Lower lobe of right lung (tissue), 2 donors: ENCODE measurements at regions not wholly inside any gene's neighbourhood (a gene's known extent, or its start where the extent isn't known, plus 50 kb on each side); places are given as distances from the start of the nearest gene placed in this dataset.

Source experiments
- ATAC-seq, 2 donors: fragments of 200-7000 bp; cut with Tn5 transposase; one replicate each; pipeline ENCODE4 v1.9.1; 2020 to 2022; ENCODE audit warnings: mild to moderate bottlenecking in 2 of 2, moderate library complexity in 2 of 2
- DNase-seq: peaks from one replicate; pipeline ENCODE4 v3.0.0-alpha.2; 2020
- H3K27ac ChIP-seq: fragments of 200-600 bp; one replicate; pipeline ENCODE4 v1.8.0; 2022
- H3K27me3 ChIP-seq: fragments of 200-600 bp; one replicate; pipeline ENCODE4 v1.8.0; 2022; ENCODE audit warnings: low read depth
- H3K36me3 ChIP-seq: fragments of 200-600 bp; one replicate; pipeline ENCODE4 v1.8.0; 2022; ENCODE audit warnings: mild to moderate bottlenecking
- H3K4me1 ChIP-seq: fragments of 200-600 bp; one replicate; pipeline ENCODE4 v1.8.0; 2022
- H3K4me3 ChIP-seq: fragments of 200-600 bp; one replicate; pipeline ENCODE4 v1.8.0; 2022; ENCODE audit warnings: mild to moderate bottlenecking
- H3K9me3 ChIP-seq: fragments of 200-600 bp; one replicate; pipeline ENCODE4 v1.8.0; 2022
- intact Hi-C: fragments of 100-400 bp; cut with DNase I; formaldehyde crosslinking; loops from one replicate; pipeline ENCODE4 v1.11.0; 2022
- TF ChIP-seq, protein P1 (sequence below): fragments of 200-600 bp; IDR thresholded peaks from one replicate; pipeline ENCODE4 v1.8.0; 2022; ENCODE audit warnings: antibody characterized with exemption, mild to moderate bottlenecking
- donor health status: DM: no; HTN: yes; CAD: no; lungs with severe emphysema.

DNA sequence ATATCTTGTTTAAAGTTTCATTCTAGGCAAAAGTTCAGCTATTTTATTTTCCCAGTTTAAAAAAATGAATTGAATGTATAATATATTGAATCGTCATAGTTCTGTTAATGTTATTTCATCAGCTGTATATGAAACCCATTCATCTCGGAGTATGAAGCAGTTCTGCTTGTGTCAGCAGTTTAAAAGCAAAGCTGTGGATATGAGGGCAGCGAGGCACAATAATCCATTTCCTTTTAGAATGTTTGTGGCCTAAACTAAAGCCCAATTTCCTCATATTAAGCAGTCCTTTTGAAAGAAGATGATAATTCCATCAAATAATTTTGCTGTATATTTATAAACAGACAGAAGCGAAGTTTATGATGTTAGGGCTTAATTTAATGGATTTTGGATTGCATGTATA lies 300.1 kb downstream of the SAMD5 start:
- Histone ChIP-seq H3K4me1 (no peaks in the 10 kb centered on the region), H3K4me3 (no peak overlapping the region), H3K27me3 (no peaks in the 10 kb centered on the region), H3K36me3 (no peaks in the 10 kb centered on the region), H3K9me3 (peaks cover 6% of the 10 kb centered on the region), H3K27ac (no peak overlapping the region)
- TF ChIP-seq, protein P1, sequence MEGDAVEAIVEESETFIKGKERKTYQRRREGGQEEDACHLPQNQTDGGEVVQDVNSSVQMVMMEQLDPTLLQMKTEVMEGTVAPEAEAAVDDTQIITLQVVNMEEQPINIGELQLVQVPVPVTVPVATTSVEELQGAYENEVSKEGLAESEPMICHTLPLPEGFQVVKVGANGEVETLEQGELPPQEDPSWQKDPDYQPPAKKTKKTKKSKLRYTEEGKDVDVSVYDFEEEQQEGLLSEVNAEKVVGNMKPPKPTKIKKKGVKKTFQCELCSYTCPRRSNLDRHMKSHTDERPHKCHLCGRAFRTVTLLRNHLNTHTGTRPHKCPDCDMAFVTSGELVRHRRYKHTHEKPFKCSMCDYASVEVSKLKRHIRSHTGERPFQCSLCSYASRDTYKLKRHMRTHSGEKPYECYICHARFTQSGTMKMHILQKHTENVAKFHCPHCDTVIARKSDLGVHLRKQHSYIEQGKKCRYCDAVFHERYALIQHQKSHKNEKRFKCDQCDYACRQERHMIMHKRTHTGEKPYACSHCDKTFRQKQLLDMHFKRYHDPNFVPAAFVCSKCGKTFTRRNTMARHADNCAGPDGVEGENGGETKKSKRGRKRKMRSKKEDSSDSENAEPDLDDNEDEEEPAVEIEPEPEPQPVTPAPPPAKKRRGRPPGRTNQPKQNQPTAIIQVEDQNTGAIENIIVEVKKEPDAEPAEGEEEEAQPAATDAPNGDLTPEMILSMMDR: no peak
- no peak for DNase-seq
- no peak for ATAC-seq
- intact Hi-C loops: no loop called here

DNA sequence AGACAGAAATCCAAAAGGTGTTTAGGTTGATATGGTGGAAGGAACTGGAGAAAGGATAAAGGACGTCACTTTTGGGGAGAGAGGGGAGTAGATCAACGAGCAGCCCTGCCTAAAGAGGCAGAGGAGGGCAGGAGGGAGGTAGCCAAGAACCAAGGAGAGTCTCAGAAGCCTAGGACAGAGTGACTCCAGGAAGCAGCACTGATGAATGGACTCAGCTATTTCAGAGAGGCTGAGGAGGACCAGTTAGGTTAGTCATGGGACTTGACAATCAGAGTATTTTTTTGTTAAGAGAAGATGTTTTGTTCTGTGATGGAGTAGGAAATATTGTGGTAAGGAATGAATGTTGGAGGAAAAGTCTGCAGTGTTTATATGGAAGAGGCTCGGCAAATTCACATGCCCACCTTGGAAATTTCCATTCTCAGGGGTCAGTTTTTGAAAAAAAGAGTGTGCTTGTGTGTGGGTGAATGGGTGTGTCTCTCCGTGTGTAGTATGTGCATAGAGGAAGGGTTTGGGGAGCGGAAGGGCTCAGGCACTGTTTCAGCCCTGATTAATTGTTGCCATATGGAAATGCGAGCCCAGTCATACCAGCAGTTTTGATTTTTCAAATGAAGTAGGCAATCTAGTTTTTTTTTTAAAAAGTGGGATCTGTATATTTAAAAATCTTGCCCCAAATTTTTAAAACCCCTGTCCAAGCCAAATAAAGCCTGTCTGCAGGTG lies 303.6 kb downstream of the SAMD5 start:
- Histone ChIP-seq H3K36me3 (no peaks in the 10 kb centered on the region), H3K27me3 (no peaks in the 10 kb centered on the region), H3K4me1 (no peaks in the 10 kb centered on the region), H3K9me3 (no peaks in the 10 kb centered on the region), H3K4me3 (no peak overlapping the region), H3K27ac (no peak overlapping the region)
- DNase-seq (no peak), ATAC-seq (no peak)
- TF ChIP-seq, protein P1: no peak
- intact Hi-C loops: no loop called here

DNA sequence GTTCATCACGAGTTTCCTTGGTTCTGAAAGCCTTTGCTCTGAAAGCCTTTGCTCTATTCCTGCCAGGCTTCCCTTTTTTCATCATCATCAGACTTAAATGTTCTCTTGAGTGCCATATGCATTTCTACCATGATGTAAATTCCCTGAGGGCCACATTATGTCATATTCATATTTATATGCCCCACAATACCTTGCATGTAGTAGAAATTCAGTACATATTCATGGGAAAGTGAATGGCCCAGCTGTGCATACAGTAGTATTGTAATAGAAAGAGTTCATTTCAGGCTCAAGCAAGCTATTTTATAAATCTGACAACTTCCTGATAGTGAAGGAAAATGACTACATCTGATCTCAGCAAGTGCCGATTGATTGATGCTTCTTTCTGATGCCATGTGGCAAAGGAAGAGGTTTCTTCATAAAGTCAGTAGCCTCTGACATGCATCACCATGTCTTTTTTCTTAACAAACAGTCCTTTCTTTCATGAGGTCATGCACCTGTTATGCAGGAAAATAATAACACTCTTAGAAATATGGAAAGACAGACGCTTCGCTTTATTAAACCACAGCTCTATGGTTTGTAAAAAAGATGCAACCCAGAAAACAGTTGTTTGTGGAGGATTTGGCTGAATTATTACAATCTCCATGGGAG lies 308.7 kb downstream of the SAMD5 start:
- DNase-seq (no peak), ATAC-seq (no peak)
- H3K27me3 ChIP-seq: no peaks in the 10 kb centered on the region
- H3K36me3 ChIP-seq: no peaks in the 10 kb centered on the region
- H3K9me3 ChIP-seq: no peaks in the 10 kb centered on the region
- intact Hi-C loops: no loop called here
- TF ChIP-seq, protein P1: no peak
- no peaks in the 10 kb centered on the region for H3K4me1 ChIP-seq
- no peak overlapping the region for H3K4me3 ChIP-seq
- H3K27ac ChIP-seq: no peak overlapping the region

DNA sequence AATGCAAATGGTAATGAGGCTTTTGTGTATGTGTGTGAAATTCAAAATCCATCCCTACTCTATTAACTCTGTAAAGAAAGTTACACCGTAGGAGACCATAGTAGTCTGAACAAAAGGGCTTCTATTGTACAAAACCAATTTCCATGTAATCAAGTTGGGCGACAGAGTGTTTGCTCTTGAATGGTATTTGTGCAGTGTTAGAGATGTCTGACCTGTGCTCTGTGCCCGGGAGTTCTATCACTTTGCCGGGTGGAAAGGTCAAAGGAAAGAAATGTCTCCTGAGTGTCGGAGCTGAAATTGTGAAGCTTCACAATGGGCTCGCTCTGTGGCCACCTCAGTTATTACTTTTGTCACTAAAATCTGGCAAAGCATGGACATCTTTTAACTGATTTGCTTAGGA lies 312.0 kb downstream of the SAMD5 start:
- Histone ChIP-seq H3K27me3 (no peaks in the 10 kb centered on the region), H3K36me3 (no peaks in the 10 kb centered on the region), H3K9me3 (no peaks in the 10 kb centered on the region), H3K4me1 (no peaks in the 10 kb centered on the region), H3K27ac (no peak overlapping the region), H3K4me3 (no peak overlapping the region)
- intact Hi-C loops: no loop called here
- no peak for DNase-seq
- TF ChIP-seq, protein P1: no peak
- no peak for ATAC-seq

DNA sequence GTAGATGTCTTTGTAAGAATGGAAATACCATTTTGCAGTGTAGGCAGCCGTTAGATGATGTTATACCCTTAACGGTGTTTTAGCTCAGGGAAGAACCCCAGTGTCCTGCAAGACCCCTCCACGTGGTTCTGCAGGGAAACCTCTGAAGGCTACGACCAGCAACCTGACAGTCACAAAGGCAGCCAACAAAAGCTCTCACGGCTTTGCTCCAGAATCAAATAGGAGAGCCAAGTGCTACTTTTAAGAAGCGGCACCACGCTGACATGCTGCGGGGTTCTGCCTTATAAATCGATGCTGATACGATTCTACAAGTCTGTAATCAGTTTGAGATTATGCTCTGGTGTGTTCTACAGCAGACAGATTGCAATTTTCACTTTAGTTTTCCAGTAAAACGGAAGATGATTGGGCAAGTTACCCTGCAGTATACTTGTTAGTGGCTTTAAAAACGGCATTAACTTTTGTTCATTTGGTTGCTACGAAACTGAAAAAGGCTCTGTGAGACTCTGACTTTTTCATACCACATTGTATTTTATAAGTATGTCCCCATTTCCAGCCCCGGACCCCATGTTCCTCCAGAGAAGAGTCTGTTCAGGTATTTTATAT lies 312.9 kb downstream of the SAMD5 start:
- H3K27ac ChIP-seq: no peak overlapping the region
- DNase-seq (no peak), ATAC-seq (no peak)
- no peaks in the 10 kb centered on the region for H3K9me3 ChIP-seq
- intact Hi-C loops: no loop called here
- H3K27me3 ChIP-seq: no peaks in the 10 kb centered on the region
- H3K36me3 ChIP-seq: no peaks in the 10 kb centered on the region
- no peak overlapping the region for H3K4me3 ChIP-seq
- TF ChIP-seq, protein P1: no peak
- no peaks in the 10 kb centered on the region for H3K4me1 ChIP-seq
